GM12891 (cell line): ENCODE measurements at regions not wholly inside any gene's neighbourhood (a gene's known extent, or its start where the extent isn't known, plus 50 kb on each side); places are given as distances from the start of the nearest gene placed in this dataset.

ENCODE experiments used
- POLR2A ChIP-seq: IDR thresholded peaks from 2 replicates; pipeline ENCODE4 v1.6.1; 2011; ENCODE audit warnings: low read depth, low read length, control low read depth
- POLR2AphosphoS5 ChIP-seq: IDR thresholded peaks from 2 replicates; pipeline ENCODE4 v1.6.1; 2011; ENCODE audit warnings: low read depth, low read length, control low read depth
- SPI1 ChIP-seq: IDR thresholded peaks from 2 replicates; pipeline ENCODE4 v1.6.1; 2011; ENCODE audit warnings: low read depth, low read length, control low read depth
- TAF1 ChIP-seq: IDR thresholded peaks from 2 replicates; pipeline ENCODE4 v1.6.1; 2011; ENCODE audit warnings: low read depth, low read length, control low read depth

DNA sequence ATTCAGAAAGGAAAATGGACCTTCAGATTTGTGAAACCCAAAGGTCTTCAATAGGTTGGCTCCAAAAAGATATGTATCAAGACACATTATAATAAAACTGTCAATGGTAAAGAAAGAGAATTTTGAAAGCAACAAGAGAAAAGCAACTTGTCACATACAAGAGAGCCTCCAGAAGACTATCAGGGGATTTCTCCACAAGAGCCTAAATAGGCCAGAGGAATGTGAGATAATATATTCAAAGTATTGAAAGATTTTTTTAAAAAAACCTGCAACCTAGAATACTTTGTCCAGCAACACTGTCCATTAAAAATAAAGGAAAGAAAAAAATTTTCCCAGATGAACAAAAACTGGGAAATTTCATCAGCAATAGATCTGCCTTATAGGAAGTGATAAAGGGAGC is 869.6 kb upstream of the ADGRL2 start:
- no peak for TF ChIP-seq POLR2AphosphoS5
- TF ChIP-seq POLR2A, result no peak
- TF ChIP-seq SPI1, result no peak
- no peak for TF ChIP-seq TAF1
